PC-9 (cell line): ENCODE measurements at regions not wholly inside any gene's neighbourhood (a gene's known extent, or its start where the extent isn't known, plus 50 kb on each side); places are given as distances from the start of the nearest gene placed in this dataset.

Experiments
- BruUV-seq: library from RNA; stranded (reverse); fragments of 400-500 nt; replicated peaks from 2 replicates; lab custom pipeline; 2021; lab: Mats Ljungman, UMichigan
- CTCF ChIA-PET: fragments of 300-600 bp; sonication (Branson Sonifier 250); formaldehyde crosslinking; loops from one replicate; lab custom pipeline; 2022; ENCODE audit warnings: antibody characterized with exemption; lab: Charles Lee
- POLR2A ChIA-PET: fragments of 300-600 bp; sonication (Branson Sonifier 250); formaldehyde crosslinking; loops from one replicate; lab custom pipeline; 2022; ENCODE audit warnings: antibody characterized with exemption; ENCODE audit not compliant: unreplicated experiment; lab: Charles Lee
- DNase-seq, 2 experiments: peaks; one replicate each; pipeline versions ENCODE4 v3.0.0 to v3.0.0-alpha.2; 2015 to 2022; ENCODE audit warnings: mixed read lengths in 1 of 2
- H2AFZ ChIP-seq: fragments of 200-600 bp; sonication (generic); 2 replicates; pipeline ENCODE4 v1.8.1; 2017; ENCODE audit warnings: antibody characterized with exemption
- H3F3A ChIP-seq: fragments of 200-600 bp; sonication (generic); 2 replicates; pipeline ENCODE4 v1.8.1; 2017; ENCODE audit warnings: antibody characterized with exemption, mild to moderate bottlenecking, low read depth; ENCODE audit not compliant: insufficient read depth
- H3K27ac ChIP-seq: fragments of 200-600 bp; sonication (generic); 2 replicates; pipeline ENCODE4 v1.6.1; 2016; ENCODE audit warnings: mixed run types
- H3K27me3 ChIP-seq: fragments of 200-600 bp; sonication (generic); 2 replicates; pipeline ENCODE4 v1.6.1; 2016; ENCODE audit warnings: low read depth, mixed run types; ENCODE audit not compliant: insufficient read depth
- H3K36me3 ChIP-seq: fragments of 200-600 bp; sonication (generic); 2 replicates; pipeline ENCODE4 v1.6.1; 2016; ENCODE audit warnings: low read depth, mixed run types
- H3K4me1 ChIP-seq: fragments of 200-600 bp; sonication (generic); replicated peaks from 2 replicates; pipeline ENCODE4 v1.6.1; 2016; ENCODE audit warnings: mixed run types; ENCODE audit not compliant: insufficient read depth
- H3K4me2 ChIP-seq: fragments of 200-600 bp; sonication (generic); 2 replicates; pipeline ENCODE4 v1.6.1; 2017; ENCODE audit warnings: mixed run types
- H3K4me3 ChIP-seq: fragments of 200-600 bp; sonication (generic); 2 replicates; pipeline ENCODE4 v1.6.1; 2016; ENCODE audit warnings: mixed run types
- H3K79me2 ChIP-seq: fragments of 200-600 bp; sonication (generic); 2 replicates; pipeline ENCODE4 v1.6.1; 2017; ENCODE audit warnings: low read depth, mixed run types
- H3K9me2 ChIP-seq: fragments of 200-600 bp; sonication (generic); 2 replicates; pipeline ENCODE4 v1.8.1; 2017; ENCODE audit warnings: mild to moderate bottlenecking; ENCODE audit not compliant: insufficient read depth
- H3K9me3 ChIP-seq: fragments of 200-600 bp; sonication (generic); 2 replicates; pipeline ENCODE4 v1.8.1; 2016; ENCODE audit warnings: low read depth; ENCODE audit not compliant: insufficient read depth
- H4K20me1 ChIP-seq: fragments of 200-600 bp; sonication (generic); 2 replicates; pipeline ENCODE4 v1.8.1; 2017; ENCODE audit not compliant: insufficient read depth
- CTCF ChIP-seq: fragments of 200-600 bp; sonication (generic); conservative IDR thresholded peaks from 2 replicates; pipeline ENCODE4 v1.6.1; 2017; ENCODE audit warnings: mixed run types, antibody characterized with exemption, mild to moderate bottlenecking, moderate library complexity
- EZH2 ChIP-seq: fragments of 200-600 bp; sonication (generic); IDR thresholded peaks from 2 replicates; pipeline ENCODE4 v1.8.0; 2017; ENCODE audit warnings: antibody characterized with exemption, low read depth
- intact Hi-C: fragments of 100-400 bp; cut with micrococcal nuclease; formaldehyde crosslinking; loops from one replicate; pipeline ENCODE4 v1.10.0; 2022; ENCODE audit not compliant: unreplicated experiment

DNA sequence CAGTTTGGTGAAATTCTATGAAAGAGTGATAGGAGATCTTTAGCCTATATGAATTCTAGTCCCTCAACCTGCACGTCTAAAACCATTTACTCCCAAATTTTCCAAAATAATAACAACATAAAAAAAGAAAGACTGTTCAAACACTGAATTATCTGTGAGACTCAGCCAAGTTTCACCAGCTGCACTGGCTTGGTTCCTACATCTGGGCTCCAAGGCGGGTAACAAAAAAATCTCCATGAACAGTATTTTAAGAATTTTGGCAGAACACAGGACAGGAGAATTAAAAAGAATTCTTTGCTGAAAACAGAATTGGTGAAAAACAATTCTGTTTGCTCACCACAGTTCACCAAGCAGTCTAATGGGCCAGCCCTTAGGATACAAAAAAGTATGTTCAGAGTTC is 536.8 kb upstream of the ATP2B1 start:
- Histone ChIP-seq H3K79me2 (no peaks in the 10 kb centered on the region), H3F3A (no peaks in the 10 kb centered on the region), H3K4me2 (no peak overlapping the region), H3K4me3 (no peak overlapping the region), H4K20me1 (no peaks in the 10 kb centered on the region), H3K36me3 (no peaks in the 10 kb centered on the region), H3K27ac (no peak overlapping the region), H3K27me3 (no peaks in the 10 kb centered on the region), H2AFZ (no peak overlapping the region), H3K9me3 (no peaks in the 10 kb centered on the region), H3K4me1 (no peaks in the 10 kb centered on the region), H3K9me2 (peaks cover 8% of the 10 kb centered on the region; the same call in 1 of the 2 replicates)
- no peak for DNase-seq
- POLR2A ChIA-PET = no interaction called here
- CTCF ChIA-PET = no interaction called here
- TF ChIP-seq CTCF = no peak
- TF ChIP-seq EZH2 = no peak
- no TSS peak for BruUV-seq
- intact Hi-C loops = no loop called here

- no peak overlapping the region for H3K4me3 ChIP-seq
- ChIA-PET POLR2A (no interaction called here), CTCF (no interaction called here)
- no peaks in the 10 kb centered on the region for H3K36me3 ChIP-seq
- BruUV-seq = no TSS peak
- no peaks in the 10 kb centered on the region for H3K9me3 ChIP-seq
- no peak overlapping the region for H2AFZ ChIP-seq
- no peak overlapping the region for H3K27ac ChIP-seq
- H3K4me2 ChIP-seq = no peak overlapping the region
- no peaks in the 10 kb centered on the region for H4K20me1 ChIP-seq
- H3K4me1 ChIP-seq = no peaks in the 10 kb centered on the region
- no peaks in the 10 kb centered on the region for H3K79me2 ChIP-seq
- TF ChIP-seq EZH2 (no peak), CTCF (no peak)
- no peaks in the 10 kb centered on the region for H3K27me3 ChIP-seq
- peaks cover 8% of the 10 kb centered on the region; the same call in 1 of the 2 replicates for H3K9me2 ChIP-seq
- DNase-seq = no peak
- no peaks in the 10 kb centered on the region for H3F3A ChIP-seq
- intact Hi-C loops = no loop called here
Measured at GRCh38 chr12:90244232-90244631, 535.6 kb upstream of the ATP2B1 start.

- no peaks in the 10 kb centered on the region for H3K9me3 ChIP-seq
- H3K4me2 ChIP-seq = no peak overlapping the region
- H2AFZ ChIP-seq = no peak overlapping the region
- TF ChIP-seq EZH2 = no peak
- TF ChIP-seq CTCF = no peak
- intact Hi-C loops = no loop called here
- ChIA-PET CTCF (no interaction called here), POLR2A (no interaction called here)
- H3K27me3 ChIP-seq = no peaks in the 10 kb centered on the region
- no peaks in the 10 kb centered on the region for H3K4me1 ChIP-seq
- H3F3A ChIP-seq = no peaks in the 10 kb centered on the region
- no peaks in the 10 kb centered on the region for H3K79me2 ChIP-seq
- no peak overlapping the region for H3K27ac ChIP-seq
- BruUV-seq = no TSS peak
- H3K36me3 ChIP-seq = no peaks in the 10 kb centered on the region
- no peaks in the 10 kb centered on the region for H4K20me1 ChIP-seq
- no peak overlapping the region for H3K4me3 ChIP-seq
- peaks cover 8% of the 10 kb centered on the region; the same call in 1 of the 2 replicates for H3K9me2 ChIP-seq
- no peak for DNase-seq
Measured at GRCh38 chr12:90243211-90243610, 534.6 kb upstream of the ATP2B1 start.
